K562 (cell line): ENCODE measurements at regions not wholly inside any gene's neighbourhood (a gene's known extent, or its start where the extent isn't known, plus 50 kb on each side); places are given as distances from the start of the nearest gene placed in this dataset.

Experiments
- ATAC-seq: fragments of 200-7000 bp; cut with Tn5 transposase; 3 replicates; pipeline ENCODE4 v1.9.1; 2020; ENCODE audit warnings: moderate library complexity
- BruUV-seq: library from RNA; stranded (reverse); fragments of 400-500 nt; replicated peaks from 2 replicates; lab custom pipeline; 2021; lab: Mats Ljungman, UMichigan
- CTCF ChIA-PET: fragments of 300-600 bp; formaldehyde crosslinking; extraction: SDS; loops from one replicate; lab custom pipeline; 2021; ENCODE audit warnings: low intra/inter-chr PET ratio; lab: Yijun Ruan, JAX
- POLR2A ChIA-PET: fragments of 300-600, 350-650 bp; sonication (Branson Sonifier 250); formaldehyde crosslinking; extraction: SDS; loops from one replicate; lab custom pipeline; 2021; ENCODE audit warnings: antibody characterized with exemption, inconsistent platforms; lab: Yijun Ruan, JAX
- DNase-seq, 4 experiments: peaks; one replicate each; pipeline versions ENCODE4 v3.0.0 to v3.0.0-alpha.2; 2011 to 2018; ENCODE audit warnings: low spot score in 3 of 4, mixed read lengths in 3 of 4; ENCODE audit errors: extremely low read depth in 1 of 4
- FAIRE-seq: peaks from 2 replicates; lab custom pipeline; 2011; peaks lifted over from hg19 to GRCh38; lab: Jason Lieb, UNC
- H2AFZ ChIP-seq: 2 replicates; pipeline ENCODE4 v1.6.0; 2011; ENCODE audit warnings: low read depth, low read length, control low read depth, inconsistent platforms
- H3K27ac ChIP-seq: fragments of 200-600 bp; 3 replicates; pipeline ENCODE4 v1.8.0; 2011; ENCODE audit warnings: low read depth, mild to moderate bottlenecking, control low read depth, inconsistent platforms, low read length, moderate library complexity, mixed read lengths; ENCODE audit errors: extremely low read depth
- H3K27me3 ChIP-seq, 2 experiments: fragments of 300-600 bp in 1 of 2; 2 replicates in 1 of 2; 3 replicates in 1 of 2; pipeline versions ENCODE4 v1.6.0 to v1.8.0; 2011; ENCODE audit warnings: inconsistent platforms in 2 of 2, low read length in 2 of 2, mild to moderate bottlenecking in 1 of 2, mixed read lengths in 1 of 2, moderate library complexity in 1 of 2; ENCODE audit not compliant: control insufficient read depth in 2 of 2, insufficient read depth in 2 of 2
- H3K36me3 ChIP-seq: fragments of 300-600 bp; 3 replicates; pipeline ENCODE4 v1.8.0; 2011; ENCODE audit warnings: mild to moderate bottlenecking, low read length, inconsistent platforms; ENCODE audit not compliant: control insufficient read depth, insufficient read depth
- H3K4me1 ChIP-seq, 2 experiments: fragments of 200-600 bp in 1 of 2; replicated peaks in 1 of 2; 2 replicates in 1 of 2; 3 replicates in 1 of 2; pipeline versions ENCODE4 v1.5.1 to v1.8.0; 2011; ENCODE audit warnings: inconsistent platforms in 2 of 2, low read length in 2 of 2, mild to moderate bottlenecking in 1 of 2, mixed read lengths in 1 of 2, moderate library complexity in 1 of 2; ENCODE audit not compliant: control insufficient read depth in 2 of 2, insufficient read depth in 2 of 2
- H3K4me2 ChIP-seq: 2 replicates; pipeline ENCODE4 v1.6.1; 2011; ENCODE audit warnings: low read length, control low read depth, inconsistent platforms, mixed read lengths; ENCODE audit not compliant: insufficient read depth
- H3K4me3 ChIP-seq: fragments of 200-600 bp; sonication (generic), shearing (Covaris generic); 2 replicates; pipeline ENCODE4 v1.5.1; 2016; ENCODE audit warnings: control low read depth, inconsistent platforms
- H3K79me2 ChIP-seq: fragments of 200-600 bp; 3 replicates; pipeline ENCODE4 v1.8.0; 2011; ENCODE audit warnings: low read length, inconsistent platforms; ENCODE audit not compliant: control insufficient read depth, insufficient read depth
- H3K9ac ChIP-seq, 2 experiments: 2 replicates each; pipeline versions ENCODE4 v1.6.0 to v1.6.1; 2011; ENCODE audit warnings: low read depth in 2 of 2, low read length in 2 of 2, control low read depth in 1 of 2, inconsistent platforms in 1 of 2, mild to moderate bottlenecking in 1 of 2, mixed read lengths in 1 of 2; ENCODE audit not compliant: insufficient read depth in 1 of 2
- H3K9me1 ChIP-seq: one replicate; pipeline ENCODE4 v1.6.0; 2011; ENCODE audit warnings: inconsistent platforms, mild to moderate bottlenecking, low read length, moderate library complexity; ENCODE audit not compliant: control insufficient read depth, insufficient read depth
- H3K9me3 ChIP-seq: replicated peaks from 2 replicates; pipeline ENCODE4 v1.5.1; 2011; ENCODE audit warnings: low read depth, low read length, inconsistent platforms; ENCODE audit not compliant: control insufficient read depth, insufficient read depth
- H4K20me1 ChIP-seq: replicated peaks from 2 replicates; pipeline ENCODE4 v1.6.1; 2011; ENCODE audit warnings: low read length, inconsistent platforms, mixed read lengths; ENCODE audit not compliant: control insufficient read depth, insufficient read depth
- ARID1B ChIP-seq: fragments of 450-650 bp; IDR thresholded peaks from 2 replicates; pipeline ENCODE4 v1.6.1; 2016; ENCODE audit warnings: antibody characterized with exemption, mild to moderate bottlenecking, inconsistent platforms
- ILK ChIP-seq: fragments of 450-650 bp; IDR thresholded peaks from 2 replicates; pipeline ENCODE4 v1.6.1; 2016; ENCODE audit warnings: missing genetic modification characterization, low read depth, mild to moderate bottlenecking, missing compliant biosample characterization, moderate library complexity, borderline replicate concordance
- MEF2A ChIP-seq: IDR thresholded peaks from 2 replicates; pipeline ENCODE4 v1.6.1; 2011; ENCODE audit warnings: low read depth, mild to moderate bottlenecking, low read length, moderate library complexity; ENCODE audit not compliant: control insufficient read depth
- RBBP5 ChIP-seq: fragments of 200-600 bp; sonication (generic); IDR thresholded peaks from 2 replicates; pipeline ENCODE4 v1.6.1; 2012; ENCODE audit warnings: borderline replicate concordance, mild to moderate bottlenecking, low read length, control low read depth, inconsistent platforms; ENCODE audit not compliant: insufficient read depth, poor library complexity, severe bottlenecking
- RCOR1 ChIP-seq, 2 experiments: IDR thresholded peaks; 2 replicates each; pipeline ENCODE4 v1.6.1; 2012; ENCODE audit warnings: low read depth in 2 of 2, low read length in 2 of 2, borderline replicate concordance in 1 of 2, improper control_type of control experiment in 1 of 2
- ZNF232 ChIP-seq: sonication (generic); formaldehyde crosslinking; IDR thresholded peaks from 2 replicates; pipeline ENCODE4 v1.8.0; 2022; ENCODE audit warnings: mild to moderate bottlenecking, missing genetic modification reagents
- WGBS: fragments of 100-300 bp; shearing (Covaris generic); methylation state at CpG from one replicate; pipeline ENCODE4 v1.1.6; 2016; ENCODE audit warnings: low coverage, mixed read lengths; ENCODE audit not compliant: insufficient coverage; ENCODE audit errors: missing lambda C conversion rate; 5-methylcytosine and 5-hydroxymethylcytosine counted together
- in situ Hi-C: fragments of 300-500 bp; cut with MboI; formaldehyde crosslinking; loops from 4 replicates; pipeline ENCODE4 v1.15.0; 2018; ENCODE audit warnings: inconsistent platforms, mixed read lengths
- intact Hi-C: fragments of 100-400 bp; cut with micrococcal nuclease; formaldehyde crosslinking; loops from 2 replicates; pipeline ENCODE4 v1.14.2; 2022
- TF ChIP-seq, protein P1 (sequence below): sonication (generic); formaldehyde crosslinking; IDR thresholded peaks from 2 replicates; pipeline ENCODE4 v1.8.1; 2023; ENCODE audit warnings: mild to moderate bottlenecking, missing genetic modification reagents
- TF ChIP-seq, protein P2 (sequence below): fragments of 150-350 bp; IDR thresholded peaks from 2 replicates; pipeline ENCODE4 v1.6.1; 2014; ENCODE audit warnings: low read depth, mild to moderate bottlenecking, low read length, borderline replicate concordance

DNA sequence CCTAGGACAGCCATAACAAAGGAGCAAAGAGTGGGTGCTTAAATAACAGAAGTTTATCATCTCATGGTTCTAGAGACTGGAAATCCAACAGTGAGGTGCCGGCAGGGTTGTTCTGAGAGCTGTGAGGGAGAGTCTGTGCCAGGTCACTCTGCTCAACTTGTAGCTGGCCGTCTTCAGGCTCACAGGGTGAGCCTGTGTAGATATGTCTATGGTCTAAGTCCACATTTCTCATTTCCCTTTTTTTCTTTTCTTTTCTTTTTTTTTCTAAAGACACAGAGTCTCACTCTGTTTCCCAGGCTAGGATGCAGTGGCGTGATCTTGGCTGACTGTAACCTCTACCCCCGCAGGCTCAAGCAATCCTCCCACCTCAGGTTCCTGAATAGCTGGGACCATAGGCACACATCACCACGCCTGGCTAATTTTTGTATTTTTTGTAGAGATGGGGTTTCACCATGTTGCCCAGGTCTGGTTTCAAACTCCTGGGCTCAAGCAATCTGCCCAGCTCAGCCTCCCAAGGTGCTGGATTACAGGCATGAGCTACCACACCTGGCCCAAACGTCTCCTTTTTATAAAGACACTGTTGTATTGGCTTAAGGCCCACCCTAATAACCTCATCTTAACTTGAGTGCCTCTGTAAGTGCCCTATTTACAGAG is 142.2 kb downstream of the SP3 start:
- POLR2A ChIA-PET = interaction anchor here (1.4 kb wide), 1 partner anchor 615 kb away, joined by 3 read pairs; no protein-coding TSS in a partner anchor
- 3% methylated on average over 6 of the region's 6 CpGs for WGBS
- BruUV-seq = no TSS peak

More for the DNA sequence above, 142.2 kb downstream of the SP3 start:
- H3K9ac ChIP-seq = no peak overlapping the region
- CTCF ChIA-PET = interaction anchor here (0.5 kb wide), 1 partner anchor 518 kb away, joined by 3 read pairs; no protein-coding TSS in a partner anchor
- no peak overlapping the region for H3K4me2 ChIP-seq
- intact Hi-C loops = no loop called here
- H3K4me3 ChIP-seq = no peak overlapping the region
- no peaks in the 10 kb centered on the region for H3K36me3 ChIP-seq
- H3K27me3 ChIP-seq = peaks cover 31 to 45% of the 10 kb centered on the region in 2 experiments
- no peak for ATAC-seq
- H4K20me1 ChIP-seq = no peaks in the 10 kb centered on the region
- H3K9me3 ChIP-seq = no peaks in the 10 kb centered on the region
- in situ Hi-C loops = no loop called here
- H3K79me2 ChIP-seq = no peaks in the 10 kb centered on the region
- H3K27ac ChIP-seq = no peak overlapping the region
- peaks cover 0 to 5% of the 10 kb centered on the region in 2 experiments; a peak in 2 of 5 replicates for H3K4me1 ChIP-seq
- FAIRE-seq = no peak
- no peak for TF ChIP-seq MEF2A
- TF ChIP-seq RBBP5 = no peak
- TF ChIP-seq ARID1B = no peak
- TF ChIP-seq, protein P1, sequence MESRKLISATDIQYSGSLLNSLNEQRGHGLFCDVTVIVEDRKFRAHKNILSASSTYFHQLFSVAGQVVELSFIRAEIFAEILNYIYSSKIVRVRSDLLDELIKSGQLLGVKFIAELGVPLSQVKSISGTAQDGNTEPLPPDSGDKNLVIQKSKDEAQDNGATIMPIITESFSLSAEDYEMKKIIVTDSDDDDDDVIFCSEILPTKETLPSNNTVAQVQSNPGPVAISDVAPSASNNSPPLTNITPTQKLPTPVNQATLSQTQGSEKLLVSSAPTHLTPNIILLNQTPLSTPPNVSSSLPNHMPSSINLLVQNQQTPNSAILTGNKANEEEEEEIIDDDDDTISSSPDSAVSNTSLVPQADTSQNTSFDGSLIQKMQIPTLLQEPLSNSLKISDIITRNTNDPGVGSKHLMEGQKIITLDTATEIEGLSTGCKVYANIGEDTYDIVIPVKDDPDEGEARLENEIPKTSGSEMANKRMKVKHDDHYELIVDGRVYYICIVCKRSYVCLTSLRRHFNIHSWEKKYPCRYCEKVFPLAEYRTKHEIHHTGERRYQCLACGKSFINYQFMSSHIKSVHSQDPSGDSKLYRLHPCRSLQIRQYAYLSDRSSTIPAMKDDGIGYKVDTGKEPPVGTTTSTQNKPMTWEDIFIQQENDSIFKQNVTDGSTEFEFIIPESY = no peak
- TF ChIP-seq, protein P2, sequence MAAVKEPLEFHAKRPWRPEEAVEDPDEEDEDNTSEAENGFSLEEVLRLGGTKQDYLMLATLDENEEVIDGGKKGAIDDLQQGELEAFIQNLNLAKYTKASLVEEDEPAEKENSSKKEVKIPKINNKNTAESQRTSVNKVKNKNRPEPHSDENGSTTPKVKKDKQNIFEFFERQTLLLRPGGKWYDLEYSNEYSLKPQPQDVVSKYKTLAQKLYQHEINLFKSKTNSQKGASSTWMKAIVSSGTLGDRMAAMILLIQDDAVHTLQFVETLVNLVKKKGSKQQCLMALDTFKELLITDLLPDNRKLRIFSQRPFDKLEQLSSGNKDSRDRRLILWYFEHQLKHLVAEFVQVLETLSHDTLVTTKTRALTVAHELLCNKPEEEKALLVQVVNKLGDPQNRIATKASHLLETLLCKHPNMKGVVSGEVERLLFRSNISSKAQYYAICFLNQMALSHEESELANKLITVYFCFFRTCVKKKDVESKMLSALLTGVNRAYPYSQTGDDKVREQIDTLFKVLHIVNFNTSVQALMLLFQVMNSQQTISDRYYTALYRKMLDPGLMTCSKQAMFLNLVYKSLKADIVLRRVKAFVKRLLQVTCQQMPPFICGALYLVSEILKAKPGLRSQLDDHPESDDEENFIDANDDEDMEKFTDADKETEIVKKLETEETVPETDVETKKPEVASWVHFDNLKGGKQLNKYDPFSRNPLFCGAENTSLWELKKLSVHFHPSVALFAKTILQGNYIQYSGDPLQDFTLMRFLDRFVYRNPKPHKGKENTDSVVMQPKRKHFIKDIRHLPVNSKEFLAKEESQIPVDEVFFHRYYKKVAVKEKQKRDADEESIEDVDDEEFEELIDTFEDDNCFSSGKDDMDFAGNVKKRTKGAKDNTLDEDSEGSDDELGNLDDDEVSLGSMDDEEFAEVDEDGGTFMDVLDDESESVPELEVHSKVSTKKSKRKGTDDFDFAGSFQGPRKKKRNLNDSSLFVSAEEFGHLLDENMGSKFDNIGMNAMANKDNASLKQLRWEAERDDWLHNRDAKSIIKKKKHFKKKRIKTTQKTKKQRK = no peak
- TF ChIP-seq ILK (tag) = no peak
- TF ChIP-seq ZNF232 (CRISPR knock-in tag) = no peak
- TF ChIP-seq RCOR1 (IDR thresholded peaks at IDR 0.05; ENCODE audit: borderline replicate concordance in 1 of 2, low read depth in 2 of 2, low read length in 2 of 2) = no peak
- TF ChIP-seq, all 486 proteins: peak for 0
- DNase-seq = no peak
- Histone ChIP-seq H2AFZ (no peak overlapping the region), H3K9me1 (no peaks in the 10 kb centered on the region)
